Bronchial epithelial cell (primary cell): ENCODE measurements at regions not wholly inside any gene's neighbourhood (a gene's known extent, or its start where the extent isn't known, plus 50 kb on each side); places are given as distances from the start of the nearest gene placed in this dataset.
A peak's percentile ranks its signal among the peaks of the same experiment; 100 is the strongest.

Experiments
- DNase-seq: peaks from one replicate; pipeline ENCODE4 v3.0.0-alpha.2; 2010; ENCODE audit warnings: low read depth
- FAIRE-seq: peaks from 2 replicates; lab custom pipeline; 2011; peaks lifted over from hg19 to GRCh38; lab: Jason Lieb, UNC
- H3K27me3 ChIP-seq: 2 replicates; pipeline ENCODE4 v1.5.1; 2011; ENCODE audit warnings: low read length; ENCODE audit not compliant: control insufficient read depth, insufficient read depth
- H3K36me3 ChIP-seq: 2 replicates; pipeline ENCODE4 v1.5.1; 2011; ENCODE audit warnings: low read length; ENCODE audit not compliant: control insufficient read depth, insufficient read depth
- H3K4me3 ChIP-seq: 2 replicates; pipeline ENCODE4 v1.5.1; 2011; ENCODE audit warnings: mild to moderate bottlenecking, low read depth, low read length, control low read depth
- CTCF ChIP-seq: IDR thresholded peaks from 2 replicates; pipeline ENCODE4 v1.5.1; 2011; ENCODE audit warnings: mild to moderate bottlenecking, moderate library complexity, low read length, control low read depth, inconsistent platforms; ENCODE audit not compliant: insufficient read depth, severe bottlenecking

GRCh38 chr2:226445216-226445861 lies 354.3 kb downstream of the IRS1 start:
- no peak for FAIRE-seq
- no peak overlapping the region for H3K4me3 ChIP-seq
- DNase-seq: no peak
- H3K36me3 ChIP-seq: no peaks in the 10 kb centered on the region
- TF ChIP-seq CTCF: no peak
- H3K27me3 ChIP-seq: no peaks in the 10 kb centered on the region

GRCh38 chr2:226443112-226443511 lies 356.5 kb downstream of the IRS1 start:
- TF ChIP-seq CTCF: no peak

GRCh38 chr2:226440127-226440918 lies 359.3 kb downstream of the IRS1 start:
- DNase-seq: peak; percentile 64
- no peak for FAIRE-seq
- no peaks in the 10 kb centered on the region for H3K36me3 ChIP-seq
- TF ChIP-seq CTCF: no peak
- H3K4me3 ChIP-seq: no peak overlapping the region
- H3K27me3 ChIP-seq: no peaks in the 10 kb centered on the region

More at GRCh38 chr2:226443112-226443511, 356.5 kb downstream of the IRS1 start:
- DNase-seq (no peak), FAIRE-seq (no peak)
- Histone ChIP-seq H3K27me3 (no peaks in the 10 kb centered on the region), H3K4me3 (no peak overlapping the region), H3K36me3 (no peaks in the 10 kb centered on the region)

GRCh38 chr2:226439337-226439736 lies 360.3 kb downstream of the IRS1 start:
- no peak for DNase-seq
- no peak for FAIRE-seq
- no peak overlapping the region for H3K4me3 ChIP-seq
- H3K27me3 ChIP-seq: no peaks in the 10 kb centered on the region
- no peaks in the 10 kb centered on the region for H3K36me3 ChIP-seq
- no peak for TF ChIP-seq CTCF

GRCh38 chr2:226435146-226435545 lies 364.5 kb downstream of the IRS1 start:
- Histone ChIP-seq H3K36me3 (no peaks in the 10 kb centered on the region), H3K27me3 (no peaks in the 10 kb centered on the region), H3K4me3 (no peak overlapping the region)
- FAIRE-seq (no peak), DNase-seq (no peak)
- no peak for TF ChIP-seq CTCF
